GM12864 (cell line): ENCODE measurements at regions not wholly inside any gene's neighbourhood (a gene's known extent, or its start where the extent isn't known, plus 50 kb on each side); places are given as distances from the start of the nearest gene placed in this dataset.

Source experiments
- DNase-seq: peaks from one replicate; pipeline ENCODE4 v3.0.0-alpha.2; 2011; ENCODE audit warnings: low read depth
- H3K4me3 ChIP-seq: 2 replicates; pipeline ENCODE4 v1.5.1; 2011; ENCODE audit warnings: mild to moderate bottlenecking, low read depth, low read length, control low read depth
- TF ChIP-seq, protein P1 (sequence below): IDR thresholded peaks from 2 replicates; pipeline ENCODE4 v1.5.1; 2011; ENCODE audit warnings: low read depth, mild to moderate bottlenecking, moderate library complexity, low read length, control low read depth, inconsistent platforms; ENCODE audit errors: missing control alignments

DNA sequence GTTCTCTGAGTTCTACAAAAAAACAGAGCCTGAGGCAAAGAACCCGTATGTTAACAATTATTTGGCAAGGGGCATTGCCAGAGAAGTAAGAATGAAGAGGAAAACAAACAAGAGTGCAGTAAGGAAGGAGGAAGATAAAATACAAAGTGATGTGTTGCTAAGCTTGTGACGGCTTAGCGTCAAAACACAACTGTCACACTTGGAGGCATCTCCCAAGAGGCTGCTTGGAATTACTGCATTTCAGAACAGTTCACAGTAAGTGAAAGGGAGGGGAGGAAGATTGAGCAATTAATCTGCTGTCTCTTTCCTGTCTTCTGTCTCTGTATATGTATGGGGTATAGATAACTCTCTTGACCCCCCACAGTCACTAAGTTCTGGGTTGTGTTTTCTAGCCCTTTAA, 1017.0 kb upstream of the TMPRSS15 start:
- TF ChIP-seq, protein P1, sequence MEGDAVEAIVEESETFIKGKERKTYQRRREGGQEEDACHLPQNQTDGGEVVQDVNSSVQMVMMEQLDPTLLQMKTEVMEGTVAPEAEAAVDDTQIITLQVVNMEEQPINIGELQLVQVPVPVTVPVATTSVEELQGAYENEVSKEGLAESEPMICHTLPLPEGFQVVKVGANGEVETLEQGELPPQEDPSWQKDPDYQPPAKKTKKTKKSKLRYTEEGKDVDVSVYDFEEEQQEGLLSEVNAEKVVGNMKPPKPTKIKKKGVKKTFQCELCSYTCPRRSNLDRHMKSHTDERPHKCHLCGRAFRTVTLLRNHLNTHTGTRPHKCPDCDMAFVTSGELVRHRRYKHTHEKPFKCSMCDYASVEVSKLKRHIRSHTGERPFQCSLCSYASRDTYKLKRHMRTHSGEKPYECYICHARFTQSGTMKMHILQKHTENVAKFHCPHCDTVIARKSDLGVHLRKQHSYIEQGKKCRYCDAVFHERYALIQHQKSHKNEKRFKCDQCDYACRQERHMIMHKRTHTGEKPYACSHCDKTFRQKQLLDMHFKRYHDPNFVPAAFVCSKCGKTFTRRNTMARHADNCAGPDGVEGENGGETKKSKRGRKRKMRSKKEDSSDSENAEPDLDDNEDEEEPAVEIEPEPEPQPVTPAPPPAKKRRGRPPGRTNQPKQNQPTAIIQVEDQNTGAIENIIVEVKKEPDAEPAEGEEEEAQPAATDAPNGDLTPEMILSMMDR = no peak
- H3K4me3 ChIP-seq = no peak overlapping the region
- no peak for DNase-seq

- no peak overlapping the region for H3K4me3 ChIP-seq
- no peak for DNase-seq
- TF ChIP-seq, protein P1 = no peak
Measured at GRCh38 chr21:19433623-19434022, 1030.0 kb upstream of the TMPRSS15 start.

- no peak for DNase-seq
- TF ChIP-seq, protein P1 = no peak
- no peak overlapping the region for H3K4me3 ChIP-seq
Measured at GRCh38 chr21:19440792-19441655, 1037.4 kb upstream of the TMPRSS15 start.

DNA sequence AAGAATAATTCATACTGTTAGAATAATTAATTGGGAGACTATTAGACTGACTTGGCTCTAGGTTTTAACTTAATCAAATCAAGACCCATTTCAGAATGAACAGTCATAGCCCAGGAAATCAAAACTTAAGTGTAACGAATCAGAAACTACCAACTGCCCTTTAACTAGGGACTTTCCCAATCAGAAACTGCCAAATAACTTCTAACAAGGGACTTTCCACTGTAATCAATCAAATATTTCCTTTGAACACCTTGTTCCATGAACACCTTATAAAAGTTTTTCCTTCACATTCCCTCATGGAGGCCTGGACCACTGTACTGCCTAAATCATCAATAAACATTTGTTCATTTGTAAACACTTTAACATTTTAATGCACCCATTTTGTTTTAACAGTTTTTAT, 1054.7 kb upstream of the TMPRSS15 start:
- DNase-seq = no peak
- no peak overlapping the region for H3K4me3 ChIP-seq
- TF ChIP-seq, protein P1 = no peak

DNA sequence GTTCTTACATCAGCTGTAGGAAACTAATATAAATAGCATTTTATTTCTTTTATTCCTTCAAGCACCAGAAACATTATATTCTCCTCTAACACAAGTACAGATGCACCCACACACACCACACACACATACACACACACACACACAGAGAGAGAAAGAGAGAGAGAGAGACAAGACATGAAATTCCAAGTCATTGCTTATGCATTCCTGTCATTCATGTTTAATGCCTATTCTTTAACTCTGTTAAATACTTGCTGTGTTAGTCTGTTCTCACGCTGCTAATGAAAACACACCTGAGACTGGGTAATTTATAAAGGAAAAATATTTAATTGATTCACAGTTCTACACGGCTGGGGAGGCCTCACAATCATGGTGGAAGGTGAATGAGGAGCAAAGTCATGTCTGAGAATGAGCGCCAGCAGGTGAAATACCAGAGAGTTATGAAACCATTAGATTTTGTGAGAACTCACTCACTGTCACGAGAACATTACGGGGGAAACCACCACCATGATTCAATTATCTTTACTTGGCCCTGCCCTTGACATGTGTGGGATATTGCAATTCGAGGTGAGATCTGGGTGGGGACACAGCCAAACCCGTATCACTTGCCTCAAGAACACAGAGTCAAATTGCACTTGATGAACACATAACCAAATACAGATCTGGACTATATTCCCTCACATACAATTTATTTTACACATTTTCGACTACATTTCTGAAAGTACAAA, 1058.1 kb upstream of the TMPRSS15 start:
- TF ChIP-seq, protein P1 = no peak
- no peak overlapping the region for H3K4me3 ChIP-seq
- no peak for DNase-seq

GRCh38 chr21:19463966-19464365, 1060.4 kb upstream of the TMPRSS15 start:
- H3K4me3 ChIP-seq = no peak overlapping the region

More at GRCh38 chr21:19463966-19464365, 1060.4 kb upstream of the TMPRSS15 start:
- TF ChIP-seq, protein P1 = no peak
- DNase-seq = no peak
